ENCODE measurements at regions not wholly inside any gene's neighbourhood (a gene's known extent, or its start where the extent isn't known, plus 50 kb on each side); places are given as distances from the start of the nearest gene placed in this dataset.
A peak's percentile ranks its signal among the peaks of the same experiment; 100 is the strongest.

- H3K9ac ChIP-seq (ENCODE audit: low read length) = no peak overlapping the region
- H3K79me1 ChIP-seq (ENCODE audit: low read length) = no peaks in the 10 kb centered on the region
- H3K23ac ChIP-seq (ENCODE audit: low read length) = no peak overlapping the region
- no peak overlapping the region for H3K18ac ChIP-seq (ENCODE audit: low read length)
- DNase-seq = no peak
- H2BK5ac ChIP-seq (ENCODE audit: low read length) = no peak overlapping the region
- H3K4ac ChIP-seq (ENCODE audit: low read depth, low read length) = no peak overlapping the region
- no CpG with 5 or more reads among the region's 1 CpG for whole genome bisulfite sequencing (ENCODE audit: extremely low coverage, insufficient coverage, low lambda C conversion rate)
- H3K4me1 ChIP-seq (ENCODE audit: control insufficient read depth, low read depth, low read length) = no peaks in the 10 kb centered on the region
- H3K79me2 ChIP-seq (ENCODE audit: control insufficient read depth, insufficient read depth, low read length) = no peaks in the 10 kb centered on the region
- no peak overlapping the region for H2BK15ac ChIP-seq (replicated peaks; ENCODE audit: low read depth)
- no peaks in the 10 kb centered on the region for H3K36me3 ChIP-seq (ENCODE audit: control insufficient read depth, insufficient read depth, low read length)
- no peak overlapping the region for H3K27ac ChIP-seq (ENCODE audit: low read depth, low read length)
- H2BK120ac ChIP-seq (ENCODE audit: low read depth, low read length) = no peak overlapping the region
- no peak overlapping the region for H2AK5ac ChIP-seq (ENCODE audit: low read length)
- H3K4me2 ChIP-seq (ENCODE audit: low read length) = no peak overlapping the region
- H3K56ac ChIP-seq (ENCODE audit: low read length) = no peak overlapping the region
- no peak overlapping the region for H4K8ac ChIP-seq (ENCODE audit: low read depth, low read length)
- H3K27me3 ChIP-seq (ENCODE audit: insufficient read depth, low read length, poor library complexity) = no peaks in the 10 kb centered on the region
- no peak overlapping the region for H3K4me3 ChIP-seq (ENCODE audit: low read length)
- H4K5ac ChIP-seq (ENCODE audit: low read length) = no peak overlapping the region
Observed at GRCh38 chr2:118437501-118437900, 349.2 kb downstream of the INSIG2 start.

GRCh38 chr2:118431997-118432396 lies 343.7 kb downstream of the INSIG2 start:
- no peak for DNase-seq
- Histone ChIP-seq H3K36me3 (ENCODE audit: control insufficient read depth, insufficient read depth, low read length) (no peaks in the 10 kb centered on the region), H3K9ac (ENCODE audit: low read length) (no peak overlapping the region), H3K56ac (ENCODE audit: low read length) (no peak overlapping the region), H3K4me2 (ENCODE audit: low read length) (no peak overlapping the region), H3K23ac (ENCODE audit: low read length) (no peak overlapping the region), H2BK120ac (ENCODE audit: low read depth, low read length) (no peak overlapping the region), H3K79me1 (ENCODE audit: low read length) (no peaks in the 10 kb centered on the region), H2AK5ac (ENCODE audit: low read length) (no peak overlapping the region), H3K4me3 (ENCODE audit: low read length) (no peak overlapping the region), H3K4me1 (ENCODE audit: control insufficient read depth, low read depth, low read length) (no peaks in the 10 kb centered on the region), H4K8ac (ENCODE audit: low read depth, low read length) (no peak overlapping the region), H2BK15ac (replicated peaks; ENCODE audit: low read depth) (no peak overlapping the region), H3K18ac (ENCODE audit: low read length) (no peak overlapping the region), H3K27me3 (ENCODE audit: insufficient read depth, low read length, poor library complexity) (no peaks in the 10 kb centered on the region), H4K5ac (ENCODE audit: low read length) (no peak overlapping the region), H3K4ac (ENCODE audit: low read depth, low read length) (no peak overlapping the region), H3K79me2 (ENCODE audit: control insufficient read depth, insufficient read depth, low read length) (no peaks in the 10 kb centered on the region), H2BK5ac (ENCODE audit: low read length) (no peak overlapping the region), H3K27ac (ENCODE audit: low read depth, low read length) (no peak overlapping the region)
- WGBS (ENCODE audit: extremely low coverage, insufficient coverage, low lambda C conversion rate) = no CpG with 5 or more reads among the region's 4 CpGs

GRCh38 chr2:118431586-118431985 lies 343.3 kb downstream of the INSIG2 start:
- H2BK5ac ChIP-seq (ENCODE audit: low read length) = no peak overlapping the region
- no peak overlapping the region for H3K23ac ChIP-seq (ENCODE audit: low read length)
- no peak overlapping the region for H3K27ac ChIP-seq (ENCODE audit: low read depth, low read length)
- H2AK5ac ChIP-seq (ENCODE audit: low read length) = no peak overlapping the region
- H3K4me1 ChIP-seq (ENCODE audit: control insufficient read depth, low read depth, low read length) = no peaks in the 10 kb centered on the region
- no peaks in the 10 kb centered on the region for H3K79me2 ChIP-seq (ENCODE audit: control insufficient read depth, insufficient read depth, low read length)
- no peak overlapping the region for H3K18ac ChIP-seq (ENCODE audit: low read length)
- H2BK120ac ChIP-seq (ENCODE audit: low read depth, low read length) = no peak overlapping the region
- no peak overlapping the region for H4K8ac ChIP-seq (ENCODE audit: low read depth, low read length)
- no peak overlapping the region for H3K4ac ChIP-seq (ENCODE audit: low read depth, low read length)
- no peak overlapping the region for H3K56ac ChIP-seq (ENCODE audit: low read length)
- H3K27me3 ChIP-seq (ENCODE audit: insufficient read depth, low read length, poor library complexity) = no peaks in the 10 kb centered on the region
- H4K5ac ChIP-seq (ENCODE audit: low read length) = no peak overlapping the region
- WGBS (ENCODE audit: extremely low coverage, insufficient coverage, low lambda C conversion rate) = no CpG with 5 or more reads among the region's 6 CpGs
- DNase-seq = no peak
- no peaks in the 10 kb centered on the region for H3K36me3 ChIP-seq (ENCODE audit: control insufficient read depth, insufficient read depth, low read length)
- no peak overlapping the region for H2BK15ac ChIP-seq (replicated peaks; ENCODE audit: low read depth)
- no peak overlapping the region for H3K4me2 ChIP-seq (ENCODE audit: low read length)
- no peaks in the 10 kb centered on the region for H3K79me1 ChIP-seq (ENCODE audit: low read length)
- no peak overlapping the region for H3K4me3 ChIP-seq (ENCODE audit: low read length)
- no peak overlapping the region for H3K9ac ChIP-seq (ENCODE audit: low read length)

GRCh38 chr2:118431165-118431517 lies 342.9 kb downstream of the INSIG2 start:
- Histone ChIP-seq H3K4me2 (ENCODE audit: low read length) (no peak overlapping the region), H3K79me2 (ENCODE audit: control insufficient read depth, insufficient read depth, low read length) (no peaks in the 10 kb centered on the region), H3K79me1 (ENCODE audit: low read length) (no peaks in the 10 kb centered on the region), H2BK5ac (ENCODE audit: low read length) (no peak overlapping the region), H3K23ac (ENCODE audit: low read length) (no peak overlapping the region), H2AK5ac (ENCODE audit: low read length) (no peak overlapping the region), H3K27ac (ENCODE audit: low read depth, low read length) (no peak overlapping the region), H3K4me3 (ENCODE audit: low read length) (no peak overlapping the region), H2BK120ac (ENCODE audit: low read depth, low read length) (no peak overlapping the region), H2BK15ac (replicated peaks; ENCODE audit: low read depth) (no peak overlapping the region), H4K8ac (ENCODE audit: low read depth, low read length) (no peak overlapping the region), H3K18ac (ENCODE audit: low read length) (no peak overlapping the region), H3K4me1 (ENCODE audit: control insufficient read depth, low read depth, low read length) (no peaks in the 10 kb centered on the region), H4K5ac (ENCODE audit: low read length) (no peak overlapping the region), H3K4ac (ENCODE audit: low read depth, low read length) (no peak overlapping the region), H3K9ac (ENCODE audit: low read length) (no peak overlapping the region), H3K27me3 (ENCODE audit: insufficient read depth, low read length, poor library complexity) (no peaks in the 10 kb centered on the region), H3K36me3 (ENCODE audit: control insufficient read depth, insufficient read depth, low read length) (no peaks in the 10 kb centered on the region), H3K56ac (ENCODE audit: low read length) (no peak overlapping the region)
- WGBS (ENCODE audit: extremely low coverage, insufficient coverage, low lambda C conversion rate) = no CpG with 5 or more reads among the region's 3 CpGs
- peak; percentile 14 for DNase-seq

GRCh38 chr2:118430510-118431164 lies 342.4 kb downstream of the INSIG2 start:
- H3K18ac ChIP-seq (ENCODE audit: low read length) = no peak overlapping the region
- WGBS (ENCODE audit: extremely low coverage, insufficient coverage, low lambda C conversion rate) = no CpG with 5 or more reads among the region's 4 CpGs
- no peak overlapping the region for H2BK120ac ChIP-seq (ENCODE audit: low read depth, low read length)
- H3K36me3 ChIP-seq (ENCODE audit: control insufficient read depth, insufficient read depth, low read length) = no peaks in the 10 kb centered on the region
- no peak overlapping the region for H2AK5ac ChIP-seq (ENCODE audit: low read length)
- no peak overlapping the region for H3K4me3 ChIP-seq (ENCODE audit: low read length)
- H3K23ac ChIP-seq (ENCODE audit: low read length) = no peak overlapping the region
- H3K9ac ChIP-seq (ENCODE audit: low read length) = no peak overlapping the region
- H4K8ac ChIP-seq (ENCODE audit: low read depth, low read length) = no peak overlapping the region
- no peak overlapping the region for H2BK5ac ChIP-seq (ENCODE audit: low read length)
- H3K56ac ChIP-seq (ENCODE audit: low read length) = no peak overlapping the region
- H3K4me1 ChIP-seq (ENCODE audit: control insufficient read depth, low read depth, low read length) = no peaks in the 10 kb centered on the region
- no peak overlapping the region for H3K4ac ChIP-seq (ENCODE audit: low read depth, low read length)
- no peak for DNase-seq
- no peak overlapping the region for H4K5ac ChIP-seq (ENCODE audit: low read length)
- H3K4me2 ChIP-seq (ENCODE audit: low read length) = no peak overlapping the region
- H3K79me1 ChIP-seq (ENCODE audit: low read length) = no peaks in the 10 kb centered on the region
- no peak overlapping the region for H2BK15ac ChIP-seq (replicated peaks; ENCODE audit: low read depth)
- no peak overlapping the region for H3K27ac ChIP-seq (ENCODE audit: low read depth, low read length)
- H3K79me2 ChIP-seq (ENCODE audit: control insufficient read depth, insufficient read depth, low read length) = no peaks in the 10 kb centered on the region
- H3K27me3 ChIP-seq (ENCODE audit: insufficient read depth, low read length, poor library complexity) = no peaks in the 10 kb centered on the region

- Histone ChIP-seq H3K4me1 (ENCODE audit: control insufficient read depth, low read depth, low read length) (peaks cover 1% of the 10 kb centered on the region), H3K27me3 (ENCODE audit: insufficient read depth, low read length, poor library complexity) (no peaks in the 10 kb centered on the region), H2BK15ac (replicated peaks; ENCODE audit: low read depth) (no peak overlapping the region), H2BK5ac (ENCODE audit: low read length) (no peak overlapping the region), H3K18ac (ENCODE audit: low read length) (no peak overlapping the region), H2BK120ac (ENCODE audit: low read depth, low read length) (no peak overlapping the region), H4K8ac (ENCODE audit: low read depth, low read length) (no peak overlapping the region), H3K79me2 (ENCODE audit: control insufficient read depth, insufficient read depth, low read length) (no peaks in the 10 kb centered on the region), H3K56ac (ENCODE audit: low read length) (no peak overlapping the region), H3K23ac (ENCODE audit: low read length) (no peak overlapping the region), H3K36me3 (ENCODE audit: control insufficient read depth, insufficient read depth, low read length) (no peaks in the 10 kb centered on the region), H3K27ac (ENCODE audit: low read depth, low read length) (no peak overlapping the region), H4K5ac (ENCODE audit: low read length) (no peak overlapping the region), H3K9ac (ENCODE audit: low read length) (no peak overlapping the region), H3K4me3 (ENCODE audit: low read length) (no peak overlapping the region), H2AK5ac (ENCODE audit: low read length) (no peak overlapping the region), H3K4ac (ENCODE audit: low read depth, low read length) (no peak overlapping the region), H3K79me1 (ENCODE audit: low read length) (no peaks in the 10 kb centered on the region), H3K4me2 (ENCODE audit: low read length) (no peak overlapping the region)
- no peak for DNase-seq
- no CpG with 5 or more reads among the region's 5 CpGs for WGBS (ENCODE audit: extremely low coverage, insufficient coverage, low lambda C conversion rate)
Observed at GRCh38 chr2:118425191-118425590, 336.9 kb downstream of the INSIG2 start.
